GM12878 (cell line): ENCODE measurements at regions not wholly inside any gene's neighbourhood (a gene's known extent, or its start where the extent isn't known, plus 50 kb on each side); places are given as distances from the start of the nearest gene placed in this dataset.
A peak's percentile ranks its signal among the peaks of the same experiment; 100 is the strongest.
"Not testable (repeated sequence)": the region's sequence is repeated elsewhere in the genome, so short reads cannot be mapped to it uniquely, and the experiment has no call there.

Source experiments
- ATAC-seq: fragments of 200-7000 bp; cut with Tn5 transposase; 3 replicates; pipeline ENCODE4 v1.9.1; 2020; ENCODE audit warnings: mild to moderate bottlenecking, moderate library complexity
- BruUV-seq: library from RNA; stranded (reverse); fragments of 400-500 nt; replicated peaks from 2 replicates; lab custom pipeline; 2021; lab: Mats Ljungman, UMichigan
- CTCF ChIA-PET: fragments of 300-600 bp; sonication (Branson Sonifier 250); formaldehyde crosslinking; extraction: SDS; loops from one replicate; lab custom pipeline; 2021; ENCODE audit warnings: inconsistent platforms; lab: Yijun Ruan, JAX
- POLR2A ChIA-PET: fragments of 350-600 bp; formaldehyde crosslinking; extraction: SDS; loops from one replicate; lab custom pipeline; 2021; ENCODE audit warnings: inconsistent platforms; lab: Charles Lee
- RAD21 ChIA-PET: fragments of 300-600 bp; sonication (Branson Sonifier 250); formaldehyde crosslinking; loops from one replicate; lab custom pipeline; 2023; ENCODE audit warnings: antibody characterized with exemption; ENCODE audit not compliant: unreplicated experiment; lab: Charles Lee
- SMC1A ChIA-PET: fragments of 300-600 bp; sonication (Branson Sonifier 250); formaldehyde crosslinking; loops from one replicate; lab custom pipeline; 2023; ENCODE audit not compliant: unreplicated experiment, uncharacterized antibody; lab: Charles Lee
- DNase-seq: peaks from one replicate; pipeline ENCODE4 v3.0.0-alpha.2; 2011; ENCODE audit warnings: low read depth, low spot score
- FAIRE-seq: peaks from 3 replicates; lab custom pipeline; 2011; peaks lifted over from hg19 to GRCh38; lab: Jason Lieb, UNC
- H2AFZ ChIP-seq: 2 replicates; pipeline ENCODE4 v1.6.0; 2011; ENCODE audit warnings: low read depth, low read length, control low read depth; ENCODE audit not compliant: control insufficient read depth
- H3K27ac ChIP-seq: 2 replicates; pipeline ENCODE4 v1.5.1; 2011; ENCODE audit warnings: control low read depth; ENCODE audit not compliant: control insufficient read depth, insufficient read depth
- H3K27me3 ChIP-seq, 2 experiments: replicated peaks in 1 of 2; 2 replicates each; pipeline versions ENCODE4 v1.6.0 to v1.6.1; 2011; ENCODE audit warnings: low read length in 1 of 2; ENCODE audit not compliant: control insufficient read depth in 2 of 2, insufficient read depth in 2 of 2
- H3K36me3 ChIP-seq, 2 experiments: 2 replicates each; pipeline ENCODE4 v1.5.1; 2011; ENCODE audit warnings: low read length in 1 of 2; ENCODE audit not compliant: control insufficient read depth in 2 of 2, insufficient read depth in 2 of 2
- H3K4me1 ChIP-seq: 2 replicates; pipeline ENCODE4 v1.6.1; 2011; ENCODE audit warnings: mild to moderate bottlenecking, low read length, moderate library complexity, mixed read lengths; ENCODE audit not compliant: control insufficient read depth, insufficient read depth
- H3K4me2 ChIP-seq: 2 replicates; pipeline ENCODE4 v1.6.0; 2011; ENCODE audit warnings: control low read depth; ENCODE audit not compliant: control insufficient read depth, insufficient read depth
- H3K4me3 ChIP-seq: fragments of 200-600 bp; sonication (generic); 2 replicates; pipeline ENCODE4 v1.5.1; 2016
- H3K79me2 ChIP-seq: 2 replicates; pipeline ENCODE4 v1.6.0; 2011; ENCODE audit warnings: low read length; ENCODE audit not compliant: control insufficient read depth, insufficient read depth
- H3K9ac ChIP-seq: 2 replicates; pipeline ENCODE4 v1.8.0; 2011; ENCODE audit warnings: low read length, control low read depth, mixed read lengths; ENCODE audit not compliant: control insufficient read depth, insufficient read depth
- H3K9me3 ChIP-seq: replicated peaks from 3 replicates; pipeline ENCODE4 v1.5.1; 2011; ENCODE audit warnings: mild to moderate bottlenecking, low read length; ENCODE audit not compliant: control insufficient read depth, insufficient read depth
- H4K20me1 ChIP-seq: 2 replicates; pipeline ENCODE4 v1.6.0; 2011; ENCODE audit not compliant: control insufficient read depth, insufficient read depth
- HCFC1 ChIP-seq: fragments of 150-350 bp; IDR thresholded peaks from 2 replicates; pipeline ENCODE4 v1.6.1; 2014; ENCODE audit warnings: low read length
- MTA2 ChIP-seq: fragments of 450-650 bp; IDR thresholded peaks from 2 replicates; pipeline ENCODE4 v1.6.1; 2016; ENCODE audit warnings: low read depth, mild to moderate bottlenecking, moderate library complexity
- ZNF217 ChIP-seq: fragments of 450-650 bp; IDR thresholded peaks from 2 replicates; pipeline ENCODE4 v1.6.1; 2017; ENCODE audit warnings: antibody characterized with exemption, mild to moderate bottlenecking
- WGBS: methylation state at CpG from one replicate; pipeline ENCODE4 v1.1.6; 2016; ENCODE audit warnings: low lambda C conversion rate; ENCODE audit not compliant: insufficient replicate concordance, insufficient coverage; ENCODE audit errors: missing lambda C conversion rate; 5-methylcytosine and 5-hydroxymethylcytosine counted together
- in situ Hi-C: fragments of 300-500 bp; cut with MboI; formaldehyde crosslinking; loops from 9 replicates; pipeline ENCODE4 v1.14.3; 2018; ENCODE audit warnings: mixed read lengths
- intact Hi-C: fragments of 100-400 bp; cut with micrococcal nuclease; formaldehyde crosslinking; loops from one replicate; pipeline ENCODE4 v1.14.2; 2022; ENCODE audit not compliant: unreplicated experiment
- TF ChIP-seq, protein P1 (sequence below): fragments of 450-650 bp; IDR thresholded peaks from 2 replicates; pipeline ENCODE4 v1.6.1; 2018; ENCODE audit warnings: borderline replicate concordance, mild to moderate bottlenecking; ENCODE audit not compliant: partially characterized antibody

DNA sequence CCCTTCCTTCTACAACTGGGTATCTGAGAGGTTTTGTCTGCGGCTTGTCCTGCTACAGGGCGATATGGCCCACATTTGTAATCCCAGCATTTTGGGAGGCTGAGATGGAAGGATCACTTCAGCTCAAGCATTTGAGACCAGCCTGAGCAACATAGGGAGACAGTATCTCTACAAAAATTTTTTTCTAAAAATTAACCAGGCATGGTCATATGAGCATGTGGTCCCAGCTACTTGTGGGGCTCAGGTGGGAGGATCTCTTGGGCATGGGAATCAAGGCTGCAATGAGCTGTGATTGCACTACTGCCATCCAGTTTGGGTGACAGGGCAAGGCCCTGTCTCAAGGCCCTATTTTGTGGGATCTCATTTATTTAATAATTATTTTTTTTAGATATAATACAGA, 420.6 kb upstream of the PABPC4L start:
- RAD21 ChIA-PET: no interaction called here
- in situ Hi-C loops (no loop called here), intact Hi-C loops (no loop called here)

DNA sequence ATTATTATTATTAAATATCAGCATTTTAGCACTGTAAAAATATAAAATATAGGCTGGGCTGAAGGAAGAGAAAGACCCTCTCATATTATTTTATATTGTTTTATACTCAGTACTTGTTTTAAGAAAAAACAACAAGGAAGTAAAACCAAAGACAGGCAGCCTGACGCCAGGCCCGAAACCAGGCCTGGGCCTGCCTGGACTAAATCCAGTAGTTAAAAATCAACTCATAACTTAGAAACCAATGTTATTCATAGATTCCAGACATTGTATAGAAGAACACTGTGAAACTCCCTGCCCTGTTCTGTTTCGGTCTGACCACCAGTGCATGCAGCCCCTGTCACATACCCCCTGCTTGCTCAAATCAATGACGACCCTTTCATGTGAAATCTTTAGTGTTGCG, 420.1 kb upstream of the PABPC4L start:
- H3K9me3 ChIP-seq, in situ Hi-C loops, H3K4me3 ChIP-seq, H3K4me2 ChIP-seq, H3K27ac ChIP-seq, H4K20me1 ChIP-seq, H3K4me1 ChIP-seq, ATAC-seq, H3K9ac ChIP-seq, H2AFZ ChIP-seq, RAD21 ChIA-PET, H3K36me3 ChIP-seq, POLR2A ChIA-PET, FAIRE-seq, BruUV-seq, CTCF ChIA-PET, intact Hi-C loops, H3K27me3 ChIP-seq, H3K79me2 ChIP-seq, DNase-seq: not testable (repeated sequence)
- 36% methylated on average over 5 of the region's 5 CpGs for WGBS
- SMC1A ChIA-PET: interaction anchor here (1.4 kb wide), 1 partner anchor 82 kb away, joined by 4 read pairs; no protein-coding TSS in a partner anchor

More for the DNA sequence above, 420.6 kb upstream of the PABPC4L start:
- no peaks in the 10 kb centered on the region for H3K27me3 ChIP-seq
- POLR2A ChIA-PET: no interaction called here
- no peaks in the 10 kb centered on the region for H3K9me3 ChIP-seq
- no peaks in the 10 kb centered on the region for H3K4me1 ChIP-seq
- H3K4me2 ChIP-seq: no peak overlapping the region
- H4K20me1 ChIP-seq: no peaks in the 10 kb centered on the region
- WGBS: 0% methylated on average over 2 of the region's 2 CpGs
- peak; percentile 17; the same call in 2 of the 3 replicates for ATAC-seq
- no peak for FAIRE-seq
- no peak overlapping the region for H2AFZ ChIP-seq
- TF ChIP-seq, protein P1, sequence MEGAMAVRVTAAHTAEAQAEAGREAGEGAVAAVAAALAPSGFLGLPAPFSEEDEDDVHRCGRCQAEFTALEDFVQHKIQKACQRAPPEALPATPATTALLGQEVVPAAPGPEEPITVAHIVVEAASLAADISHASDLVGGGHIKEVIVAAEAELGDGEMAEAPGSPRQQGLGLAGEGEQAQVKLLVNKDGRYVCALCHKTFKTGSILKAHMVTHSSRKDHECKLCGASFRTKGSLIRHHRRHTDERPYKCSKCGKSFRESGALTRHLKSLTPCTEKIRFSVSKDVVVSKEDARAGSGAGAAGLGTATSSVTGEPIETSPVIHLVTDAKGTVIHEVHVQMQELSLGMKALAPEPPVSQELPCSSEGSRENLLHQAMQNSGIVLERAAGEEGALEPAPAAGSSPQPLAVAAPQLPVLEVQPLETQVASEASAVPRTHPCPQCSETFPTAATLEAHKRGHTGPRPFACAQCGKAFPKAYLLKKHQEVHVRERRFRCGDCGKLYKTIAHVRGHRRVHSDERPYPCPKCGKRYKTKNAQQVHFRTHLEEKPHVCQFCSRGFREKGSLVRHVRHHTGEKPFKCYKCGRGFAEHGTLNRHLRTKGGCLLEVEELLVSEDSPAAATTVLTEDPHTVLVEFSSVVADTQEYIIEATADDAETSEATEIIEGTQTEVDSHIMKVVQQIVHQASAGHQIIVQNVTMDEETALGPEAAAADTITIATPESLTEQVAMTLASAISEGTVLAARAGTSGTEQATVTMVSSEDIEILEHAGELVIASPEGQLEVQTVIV: no peak
- TF ChIP-seq MTA2: no peak
- no peak for TF ChIP-seq HCFC1
- TF ChIP-seq ZNF217: no peak
- TF ChIP-seq, all 136 proteins: peak for 0
- no peak for DNase-seq
- no peaks in the 10 kb centered on the region for H3K79me2 ChIP-seq
- ChIA-PET SMC1A (interaction anchor here (1.4 kb wide), 1 partner anchor 82 kb away, joined by 4 read pairs; no protein-coding TSS in a partner anchor), CTCF (no interaction called here)
- no peak overlapping the region for H3K9ac ChIP-seq
- no TSS peak for BruUV-seq
- H3K36me3 ChIP-seq: no peaks in the 10 kb centered on the region
- H3K4me3 ChIP-seq: no peak overlapping the region
- H3K27ac ChIP-seq: no peak overlapping the region
